ENCODE measurements at regions not wholly inside any gene's neighbourhood (a gene's known extent, or its start where the extent isn't known, plus 50 kb on each side); places are given as distances from the start of the nearest gene placed in this dataset.

DNA sequence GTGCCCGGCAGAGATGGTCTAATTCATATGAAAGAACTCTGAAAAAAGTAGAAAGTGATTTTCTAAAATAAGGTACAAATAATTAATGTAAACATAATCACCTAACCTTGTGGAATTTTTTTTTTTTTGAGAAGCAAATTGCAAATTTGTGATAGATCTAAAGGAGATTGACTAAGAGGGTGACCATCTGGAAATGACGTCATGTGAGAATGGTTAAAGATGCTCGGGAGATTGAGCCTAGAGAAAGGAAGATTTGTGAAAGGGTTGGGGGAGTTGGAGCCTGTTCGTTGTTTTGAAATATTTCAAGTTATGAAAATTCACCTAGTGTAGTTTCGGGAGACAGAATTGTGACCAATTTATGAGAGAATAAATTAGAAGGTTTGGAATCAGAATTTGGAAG, 115.7 kb upstream of the ANK2 start:
- TF ChIP-seq, protein P1, sequence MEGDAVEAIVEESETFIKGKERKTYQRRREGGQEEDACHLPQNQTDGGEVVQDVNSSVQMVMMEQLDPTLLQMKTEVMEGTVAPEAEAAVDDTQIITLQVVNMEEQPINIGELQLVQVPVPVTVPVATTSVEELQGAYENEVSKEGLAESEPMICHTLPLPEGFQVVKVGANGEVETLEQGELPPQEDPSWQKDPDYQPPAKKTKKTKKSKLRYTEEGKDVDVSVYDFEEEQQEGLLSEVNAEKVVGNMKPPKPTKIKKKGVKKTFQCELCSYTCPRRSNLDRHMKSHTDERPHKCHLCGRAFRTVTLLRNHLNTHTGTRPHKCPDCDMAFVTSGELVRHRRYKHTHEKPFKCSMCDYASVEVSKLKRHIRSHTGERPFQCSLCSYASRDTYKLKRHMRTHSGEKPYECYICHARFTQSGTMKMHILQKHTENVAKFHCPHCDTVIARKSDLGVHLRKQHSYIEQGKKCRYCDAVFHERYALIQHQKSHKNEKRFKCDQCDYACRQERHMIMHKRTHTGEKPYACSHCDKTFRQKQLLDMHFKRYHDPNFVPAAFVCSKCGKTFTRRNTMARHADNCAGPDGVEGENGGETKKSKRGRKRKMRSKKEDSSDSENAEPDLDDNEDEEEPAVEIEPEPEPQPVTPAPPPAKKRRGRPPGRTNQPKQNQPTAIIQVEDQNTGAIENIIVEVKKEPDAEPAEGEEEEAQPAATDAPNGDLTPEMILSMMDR (conservative IDR thresholded peaks at IDR 0.05; ENCODE audit: low read depth, low read length) = no peak
- TF ChIP-seq RAD21 (IDR thresholded peaks at IDR 0.05; ENCODE audit: low read length) (no peak), POLR2A (IDR thresholded peaks at IDR 0.05; ENCODE audit: low read depth, low read length) (no peak), FOS (IDR thresholded peaks at IDR 0.05; ENCODE audit: low read depth, low read length) (no peak), RFX5 (IDR thresholded peaks at IDR 0.05; ENCODE audit: low read depth, low read length) (no peak), MAFK (IDR thresholded peaks at IDR 0.05; ENCODE audit: low read depth, low read length) (no peak), MXI1 (IDR thresholded peaks at IDR 0.05; ENCODE audit: borderline replicate concordance, low read depth, low read length) (no peak), SMC3 (IDR thresholded peaks at IDR 0.05; ENCODE audit: low read depth, low read length) (no peak), CEBPB (IDR thresholded peaks at IDR 0.05; ENCODE audit: low read depth, low read length) (no peak), MAZ (IDR thresholded peaks at IDR 0.05; ENCODE audit: borderline replicate concordance, low read depth, low read length) (no peak)
- TF ChIP-seq, protein P2, sequence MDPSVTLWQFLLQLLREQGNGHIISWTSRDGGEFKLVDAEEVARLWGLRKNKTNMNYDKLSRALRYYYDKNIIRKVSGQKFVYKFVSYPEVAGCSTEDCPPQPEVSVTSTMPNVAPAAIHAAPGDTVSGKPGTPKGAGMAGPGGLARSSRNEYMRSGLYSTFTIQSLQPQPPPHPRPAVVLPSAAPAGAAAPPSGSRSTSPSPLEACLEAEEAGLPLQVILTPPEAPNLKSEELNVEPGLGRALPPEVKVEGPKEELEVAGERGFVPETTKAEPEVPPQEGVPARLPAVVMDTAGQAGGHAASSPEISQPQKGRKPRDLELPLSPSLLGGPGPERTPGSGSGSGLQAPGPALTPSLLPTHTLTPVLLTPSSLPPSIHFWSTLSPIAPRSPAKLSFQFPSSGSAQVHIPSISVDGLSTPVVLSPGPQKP (IDR thresholded peaks at IDR 0.05; ENCODE audit: borderline replicate concordance, low read depth, low read length) = no peak
- TF ChIP-seq, protein P3, sequence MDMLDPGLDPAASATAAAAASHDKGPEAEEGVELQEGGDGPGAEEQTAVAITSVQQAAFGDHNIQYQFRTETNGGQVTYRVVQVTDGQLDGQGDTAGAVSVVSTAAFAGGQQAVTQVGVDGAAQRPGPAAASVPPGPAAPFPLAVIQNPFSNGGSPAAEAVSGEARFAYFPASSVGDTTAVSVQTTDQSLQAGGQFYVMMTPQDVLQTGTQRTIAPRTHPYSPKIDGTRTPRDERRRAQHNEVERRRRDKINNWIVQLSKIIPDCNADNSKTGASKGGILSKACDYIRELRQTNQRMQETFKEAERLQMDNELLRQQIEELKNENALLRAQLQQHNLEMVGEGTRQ (IDR thresholded peaks at IDR 0.05; ENCODE audit: low read depth, low read length) = no peak

Measured in IMR-90 (cell line).